Skeletal muscle tissue (tissue), 3 donors: ENCODE measurements at regions not wholly inside any gene's neighbourhood (a gene's known extent, or its start where the extent isn't known, plus 50 kb on each side); places are given as distances from the start of the nearest gene placed in this dataset.

Experiments
- H3K27ac ChIP-seq: one replicate; pipeline ENCODE4 v1.7.0; 2013; ENCODE audit warnings: mild to moderate bottlenecking, low read depth, low read length, inconsistent platforms
- H3K27me3 ChIP-seq, 3 donors: one replicate each; pipeline ENCODE4 v1.7.0; 2013; ENCODE audit warnings: low read length in 3 of 3; ENCODE audit not compliant: control insufficient read depth in 3 of 3, insufficient read depth in 3 of 3
- H3K36me3 ChIP-seq, 3 donors: one replicate each; pipeline ENCODE4 v1.7.0; 2013; ENCODE audit warnings: low read length in 3 of 3; ENCODE audit not compliant: control insufficient read depth in 3 of 3, insufficient read depth in 3 of 3
- H3K4me1 ChIP-seq, 3 donors: one replicate each; pipeline ENCODE4 v1.7.0; 2013; ENCODE audit warnings: low read length in 3 of 3, mild to moderate bottlenecking in 3 of 3; ENCODE audit not compliant: control insufficient read depth in 3 of 3, insufficient read depth in 3 of 3
- H3K4me3 ChIP-seq, 3 donors: one replicate each; pipeline ENCODE4 v1.7.0; 2013; ENCODE audit warnings: low read length in 3 of 3
- H3K9ac ChIP-seq, 3 donors: one replicate each; pipeline ENCODE4 v1.7.0; 2013; ENCODE audit warnings: low read length in 3 of 3, mild to moderate bottlenecking in 3 of 3, moderate library complexity in 2 of 3, low read depth in 1 of 3
- H3K9me3 ChIP-seq, 3 donors: one replicate each; pipeline ENCODE4 v1.7.0; 2013; ENCODE audit warnings: low read length in 3 of 3; ENCODE audit not compliant: control insufficient read depth in 3 of 3
- donor health status: Osteomylitis.

DNA sequence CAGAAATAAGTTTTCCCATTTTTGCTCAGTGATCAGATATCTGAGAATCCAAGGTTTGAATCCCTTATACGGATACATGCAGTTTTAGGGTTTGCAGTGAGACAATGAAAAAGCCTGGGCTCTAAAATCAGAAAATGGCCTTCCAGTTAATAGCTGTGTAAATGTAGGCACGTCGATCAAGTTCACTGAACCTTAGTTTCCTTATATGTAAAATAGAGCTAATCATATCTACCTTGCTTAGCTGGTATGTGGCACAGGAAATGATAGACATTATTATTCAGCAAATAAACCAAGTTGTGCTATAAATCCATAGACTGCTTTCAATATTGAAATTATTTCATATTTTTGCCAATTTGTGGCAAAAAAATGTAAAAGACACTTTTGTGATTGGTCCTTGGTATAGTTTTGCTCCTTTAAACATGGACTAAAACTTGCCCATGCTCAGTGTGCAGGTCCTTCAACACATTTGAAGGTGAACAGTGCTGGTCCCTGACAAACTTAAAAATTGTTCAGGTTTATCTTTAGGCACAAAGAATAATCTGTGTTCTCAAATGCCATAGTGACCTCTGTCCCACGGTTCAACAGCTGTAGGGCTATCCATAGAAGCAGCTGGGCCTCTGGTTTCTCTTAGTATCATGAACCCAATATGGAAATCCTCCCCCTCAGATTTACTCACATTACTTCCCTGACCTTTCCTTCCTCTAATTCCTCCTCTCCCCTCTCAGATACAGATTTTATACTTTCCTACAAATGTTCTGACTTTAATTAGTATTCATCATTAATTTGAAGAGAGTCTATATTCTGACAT lies 51.0 kb downstream of the CCDC54 start:
- Histone ChIP-seq H3K4me3 (no peak overlapping the region), H3K9ac (no peak overlapping the region), H3K36me3 (no peaks in the 10 kb centered on the region), H3K4me1 (peaks cover 8 to 19% (median 18%) of the 10 kb centered on the region in 3 donors), H3K27me3 (no peaks in the 10 kb centered on the region), H3K9me3 (no peaks in the 10 kb centered on the region), H3K27ac (no peak overlapping the region)

DNA sequence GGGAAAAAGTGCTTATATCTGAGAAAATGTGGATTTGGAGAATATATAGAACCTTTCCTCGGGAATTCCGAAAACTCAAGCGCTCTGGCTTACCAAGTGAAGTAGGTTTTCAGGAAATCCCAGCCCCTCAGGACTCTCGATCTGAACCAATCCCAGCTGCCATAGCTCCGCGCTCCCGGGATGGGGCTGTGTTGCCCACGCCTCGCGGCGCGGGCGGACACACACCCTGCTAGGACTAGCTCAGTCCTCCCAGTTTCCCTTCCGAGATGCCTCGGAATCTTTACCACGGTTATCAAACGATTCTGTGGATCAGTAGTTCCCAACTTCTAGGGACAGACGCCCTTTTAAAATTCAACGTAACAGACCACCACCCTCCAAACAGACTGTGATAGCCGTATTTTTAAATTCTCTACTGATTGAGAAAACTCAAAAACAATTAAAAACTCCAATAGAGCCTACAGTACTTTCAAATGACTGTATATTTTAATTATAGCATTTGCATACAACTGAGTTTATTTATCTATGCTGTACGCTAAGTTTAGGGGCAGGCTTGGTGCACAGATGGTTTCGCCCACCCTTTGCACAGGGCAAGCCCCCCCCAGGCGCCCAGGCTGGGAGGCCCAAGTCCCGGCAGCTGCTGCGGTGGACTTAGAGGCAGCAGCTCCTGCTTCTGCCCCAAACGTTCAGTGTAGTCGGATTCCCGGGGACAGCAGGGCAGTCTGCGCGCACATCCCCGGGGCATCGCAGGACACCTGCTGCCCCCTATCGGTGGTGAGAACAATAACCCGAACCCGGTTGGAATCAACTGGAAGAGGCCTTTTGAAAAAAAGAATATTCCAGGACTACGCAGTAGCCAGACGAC lies 52.3 kb downstream of the CCDC54 start:
- peak overlapping the region; percentile 74 to 86 (median 77) for H3K9ac ChIP-seq
- peak overlapping the region; percentile 82 to 84 (median 82) for H3K4me3 ChIP-seq
- peak overlapping the region; percentile 44 for H3K27ac ChIP-seq
- H3K27me3 ChIP-seq = no peaks in the 10 kb centered on the region
- no peaks in the 10 kb centered on the region for H3K9me3 ChIP-seq
- H3K36me3 ChIP-seq = no peaks in the 10 kb centered on the region
- peaks cover 8 to 19% (median 18%) of the 10 kb centered on the region in 3 donors for H3K4me1 ChIP-seq

DNA sequence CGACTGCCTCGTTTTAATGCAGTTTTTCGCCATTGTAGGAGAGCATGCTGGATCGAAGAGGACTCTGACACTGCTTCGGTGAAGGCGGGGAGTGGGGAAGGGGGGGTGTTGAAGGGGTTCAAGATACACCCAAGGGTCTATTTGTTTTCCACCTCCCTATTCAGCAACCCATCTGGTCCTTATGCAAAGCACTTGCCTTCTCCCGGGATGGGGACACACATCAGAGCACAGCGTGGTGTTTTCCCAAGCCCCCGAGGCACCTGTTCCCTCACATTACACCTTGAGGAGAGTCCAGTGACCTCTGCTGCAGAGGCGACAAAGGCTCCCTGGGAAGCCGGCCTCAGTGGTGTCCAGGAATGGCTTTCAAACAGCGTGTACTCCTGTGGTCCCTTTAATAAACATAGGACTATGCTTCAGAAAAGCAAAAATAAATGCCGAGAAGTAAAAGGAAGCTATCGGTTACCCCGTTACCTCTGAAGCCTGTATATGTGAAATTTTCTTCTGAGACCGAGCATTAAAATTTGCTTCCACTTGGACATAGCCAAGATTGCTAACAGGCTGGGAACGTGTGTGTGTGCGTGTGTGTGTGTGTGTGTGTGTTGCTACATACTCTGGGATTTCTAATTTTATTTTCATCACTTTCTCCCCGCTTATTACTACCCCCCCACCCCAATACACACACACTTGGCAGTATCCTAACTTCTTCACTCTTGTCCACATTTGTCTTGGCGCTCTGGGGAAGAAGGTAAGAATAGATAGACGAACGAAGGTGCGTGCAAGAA lies 53.2 kb downstream of the CCDC54 start:
- Histone ChIP-seq H3K9me3 (no peaks in the 10 kb centered on the region), H3K36me3 (no peaks in the 10 kb centered on the region), H3K9ac (peak overlapping the region; percentile 74 to 86 (median 77)), H3K27ac (peak overlapping the region; percentile 75), H3K4me1 (peaks cover 8 to 19% (median 18%) of the 10 kb centered on the region in 3 donors), H3K27me3 (no peaks in the 10 kb centered on the region), H3K4me3 (peak overlapping the region; percentile 82 to 84 (median 82))

DNA sequence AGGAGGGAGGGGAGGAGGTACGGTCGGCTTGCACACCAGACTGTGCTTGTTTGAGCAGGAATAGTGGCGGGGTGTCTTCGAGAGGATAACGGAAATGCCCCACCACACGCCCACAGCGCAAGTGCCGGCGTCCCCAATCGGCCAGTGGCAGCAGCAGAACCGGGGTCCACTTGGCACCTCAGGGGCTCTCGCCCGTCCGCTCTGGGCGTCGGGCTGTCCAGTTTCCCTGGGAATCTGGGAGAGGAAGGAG lies 53.7 kb downstream of the CCDC54 start:
- Histone ChIP-seq H3K4me1 (peaks cover 8 to 19% (median 18%) of the 10 kb centered on the region in 3 donors), H3K36me3 (no peaks in the 10 kb centered on the region), H3K9me3 (no peaks in the 10 kb centered on the region), H3K9ac (peak overlapping the region; percentile 74 to 86 (median 77)), H3K27ac (peak overlapping the region; percentile 75), H3K4me3 (peak overlapping the region; percentile 82 to 84 (median 82)), H3K27me3 (no peaks in the 10 kb centered on the region)

DNA sequence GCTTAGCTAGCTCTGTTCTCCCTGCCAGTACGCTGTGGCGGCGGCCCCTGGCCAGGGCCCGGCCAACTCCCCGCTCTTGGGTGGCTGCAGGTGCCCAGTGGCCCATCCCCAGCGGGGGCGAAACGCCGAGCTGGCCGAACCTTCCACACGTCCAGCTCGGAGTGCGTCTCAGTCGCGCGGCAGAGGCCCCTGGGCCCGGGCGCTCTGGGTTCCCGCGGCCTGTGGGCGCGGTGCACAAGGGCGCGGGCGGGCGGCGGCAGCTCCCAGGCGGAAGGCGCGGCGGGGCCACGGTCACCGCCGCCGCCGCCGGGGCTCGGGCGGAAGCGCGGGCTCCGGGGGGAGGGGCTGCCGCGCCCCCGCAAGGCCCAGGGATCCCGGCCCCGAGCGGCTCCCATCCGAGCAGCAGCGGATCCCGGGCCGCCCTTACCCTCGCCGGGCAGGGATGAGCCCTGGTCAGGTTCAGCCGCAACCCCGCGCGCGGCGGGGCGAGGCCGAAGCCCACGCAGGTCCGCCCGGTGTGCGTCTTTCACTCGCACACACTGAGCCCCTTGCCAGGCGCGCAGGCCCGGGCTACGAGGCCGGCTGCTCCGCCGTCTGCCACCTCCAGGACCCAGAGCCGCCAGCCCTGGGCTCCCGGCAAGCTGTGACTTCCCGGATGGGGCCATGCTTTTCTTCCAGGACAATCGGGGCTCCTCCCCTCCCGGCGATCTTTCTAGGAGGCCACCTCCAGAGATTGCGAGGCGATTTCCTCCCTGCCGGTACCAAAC lies 54.2 kb downstream of the CCDC54 start:
- no peaks in the 10 kb centered on the region for H3K36me3 ChIP-seq
- H3K27me3 ChIP-seq = no peaks in the 10 kb centered on the region
- peak overlapping the region; percentile 77 to 86 (median 83) for H3K9ac ChIP-seq
- peak overlapping the region; percentile 75 for H3K27ac ChIP-seq
- no peaks in the 10 kb centered on the region for H3K9me3 ChIP-seq
- peaks cover 8 to 19% (median 18%) of the 10 kb centered on the region in 3 donors for H3K4me1 ChIP-seq
- H3K4me3 ChIP-seq = peak overlapping the region; percentile 82 to 95 (median 84)

DNA sequence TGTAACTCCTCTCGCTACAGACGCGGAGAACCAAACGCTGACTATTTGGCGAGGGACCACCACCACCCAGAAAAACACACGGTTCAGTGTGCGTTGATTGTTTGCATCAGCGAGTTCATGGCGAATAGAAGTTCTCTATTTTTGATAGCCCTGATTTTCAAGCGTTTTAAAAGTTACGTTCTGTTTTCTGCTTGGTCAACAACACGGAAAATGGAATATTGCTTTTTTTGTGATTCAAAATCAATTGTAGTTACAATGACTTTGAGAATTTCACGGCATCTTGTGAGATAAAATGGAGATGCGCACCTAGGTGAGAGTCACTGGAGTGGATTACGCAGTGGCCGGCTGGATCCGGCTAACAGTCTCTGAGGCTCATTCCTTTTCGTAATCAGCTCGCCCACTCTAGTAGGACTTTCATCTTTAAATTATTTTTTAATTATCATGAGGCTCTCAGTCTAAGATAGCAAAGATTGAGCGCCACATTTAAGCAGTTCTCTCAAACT lies 54.8 kb downstream of the CCDC54 start:
- Histone ChIP-seq H3K9me3 (no peaks in the 10 kb centered on the region), H3K4me1 (peaks cover 8 to 19% (median 18%) of the 10 kb centered on the region in 3 donors), H3K27me3 (no peaks in the 10 kb centered on the region), H3K9ac (peak overlapping the region; percentile 77 to 86 (median 83)), H3K27ac (peak overlapping the region; percentile 75), H3K36me3 (no peaks in the 10 kb centered on the region), H3K4me3 (peak overlapping the region; percentile 82 to 95 (median 84))

DNA sequence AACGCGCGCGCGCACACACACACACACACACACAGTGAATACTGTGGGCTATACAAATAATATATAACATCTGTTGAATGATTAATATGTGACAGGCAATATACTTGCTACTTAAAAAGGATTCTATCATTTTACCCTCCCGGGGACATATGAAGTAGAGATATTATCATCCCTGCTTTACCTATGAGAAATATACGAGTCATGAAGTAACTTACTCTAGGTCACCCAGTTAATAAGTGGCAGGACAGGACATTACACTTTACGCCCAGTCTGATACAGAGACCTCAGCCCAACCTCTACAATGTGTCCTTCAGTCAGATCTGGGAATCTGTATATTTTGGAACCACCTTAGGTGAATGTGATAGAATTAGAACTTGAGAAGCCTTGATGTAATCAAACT lies 55.4 kb downstream of the CCDC54 start:
- H3K9ac ChIP-seq = no peak overlapping the region

DNA sequence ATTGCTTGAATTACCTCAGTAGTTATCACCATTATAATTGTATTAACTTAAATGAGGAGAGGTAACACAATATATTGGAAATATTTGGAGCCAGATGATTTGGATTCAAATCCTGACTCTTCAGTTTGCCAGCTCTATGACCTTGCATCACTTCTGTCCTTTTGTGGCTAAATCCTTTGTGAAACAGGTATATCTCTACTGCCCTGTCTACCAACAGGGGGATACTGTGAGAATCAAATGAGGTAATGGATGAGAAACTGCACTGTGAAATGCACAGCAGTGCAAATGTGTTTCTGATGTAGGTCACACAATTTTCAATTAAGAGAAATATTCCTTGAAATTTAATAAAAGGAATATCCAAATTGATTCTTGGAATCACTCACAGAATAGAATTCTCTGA lies 58.8 kb downstream of the CCDC54 start:
- peaks cover 0 to 8% (median 4%) of the 10 kb centered on the region in 3 donors for H3K4me1 ChIP-seq
- no peak overlapping the region for H3K27ac ChIP-seq
- H3K27me3 ChIP-seq = no peaks in the 10 kb centered on the region
- no peak overlapping the region for H3K9ac ChIP-seq
- no peak overlapping the region for H3K4me3 ChIP-seq
- H3K36me3 ChIP-seq = no peaks in the 10 kb centered on the region
- no peaks in the 10 kb centered on the region for H3K9me3 ChIP-seq

More for the DNA sequence above, 55.4 kb downstream of the CCDC54 start:
- no peaks in the 10 kb centered on the region for H3K27me3 ChIP-seq
- H3K4me3 ChIP-seq = no peak overlapping the region
- peaks cover 8 to 19% (median 18%) of the 10 kb centered on the region in 3 donors for H3K4me1 ChIP-seq
- no peaks in the 10 kb centered on the region for H3K36me3 ChIP-seq
- no peak overlapping the region for H3K27ac ChIP-seq
- H3K9me3 ChIP-seq = no peaks in the 10 kb centered on the region

DNA sequence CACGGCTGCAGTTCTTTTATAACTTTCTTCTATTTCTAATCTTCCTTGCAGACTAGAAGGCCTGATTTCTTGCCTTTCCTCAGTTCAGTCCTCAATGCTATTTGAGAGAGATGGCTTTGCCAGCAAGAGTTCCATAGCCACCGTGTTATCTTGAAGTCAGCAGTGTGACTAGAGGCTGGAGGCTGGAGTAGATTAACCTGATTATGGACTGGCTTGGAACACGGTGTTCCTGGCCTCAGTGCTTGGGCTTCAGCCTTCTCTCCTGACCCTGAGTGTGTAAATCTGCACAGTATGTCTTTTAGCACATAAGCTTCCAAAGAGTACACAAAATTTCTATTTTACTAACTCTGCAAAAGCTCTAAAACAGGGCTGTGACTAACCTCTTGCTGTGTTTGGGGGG lies 61.4 kb downstream of the CCDC54 start:
- Histone ChIP-seq H3K9me3 (no peaks in the 10 kb centered on the region), H3K4me1 (no peaks in the 10 kb centered on the region), H3K4me3 (no peak overlapping the region), H3K36me3 (no peaks in the 10 kb centered on the region), H3K27ac (no peak overlapping the region), H3K27me3 (no peaks in the 10 kb centered on the region), H3K9ac (no peak overlapping the region)
